ENCODE measurements at regions not wholly inside any gene's neighbourhood (a gene's known extent, or its start where the extent isn't known, plus 50 kb on each side); places are given as distances from the start of the nearest gene placed in this dataset.
"Not testable (repeated sequence)": the region's sequence is repeated elsewhere in the genome, so short reads cannot be mapped to it uniquely, and the experiment has no call there.

- FAIRE-seq: no peak
- no peak for DNase-seq (ENCODE audit: insufficient read length, low spot score)
These were observed 778.9 kb downstream of the TMTC2 start for GRCh38 chr12:83465632-83466031.

GRCh38 chr12:83462419-83462818 is 775.7 kb downstream of the TMTC2 start:
- FAIRE-seq (no peak), DNase-seq (ENCODE audit: insufficient read length, low spot score) (no peak)

GRCh38 chr12:83461336-83461935 is 774.7 kb downstream of the TMTC2 start:
- FAIRE-seq: no peak
- no peak for DNase-seq (ENCODE audit: insufficient read length, low spot score)

- FAIRE-seq: no peak
- DNase-seq (ENCODE audit: insufficient read length, low spot score): no peak
These were observed 764.5 kb downstream of the TMTC2 start for GRCh38 chr12:83451189-83451588.

DNA sequence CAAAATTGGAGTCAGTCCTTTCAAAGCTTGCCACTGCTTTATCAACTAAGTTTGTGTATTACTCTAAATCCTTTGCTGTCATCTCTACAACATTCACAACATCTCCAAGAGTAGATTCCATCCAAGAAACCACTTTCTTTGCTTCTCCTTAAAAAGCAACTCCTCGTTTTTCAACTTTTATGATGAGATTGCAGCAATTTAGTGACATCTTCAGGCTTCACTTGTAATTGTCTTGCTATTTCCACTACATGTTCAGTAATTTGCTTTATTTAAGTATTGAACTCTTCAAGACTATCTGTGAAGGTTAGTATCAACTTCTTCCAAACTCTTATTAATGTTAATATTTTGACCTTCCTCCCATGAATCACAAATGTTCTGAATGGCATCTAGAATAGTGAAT is 747.9 kb downstream of the TMTC2 start:
- FAIRE-seq (no peak), DNase-seq (ENCODE audit: insufficient read length, low spot score) (no peak)

GRCh38 chr12:83432176-83432719 is 745.5 kb downstream of the TMTC2 start:
- FAIRE-seq (no peak), DNase-seq (ENCODE audit: insufficient read length, low spot score) (no peak)

- DNase-seq (ENCODE audit: insufficient read length, low spot score); FAIRE-seq: not testable (repeated sequence)
These were observed 741.0 kb downstream of the TMTC2 start for GRCh38 chr12:83427586-83428136.

DNA sequence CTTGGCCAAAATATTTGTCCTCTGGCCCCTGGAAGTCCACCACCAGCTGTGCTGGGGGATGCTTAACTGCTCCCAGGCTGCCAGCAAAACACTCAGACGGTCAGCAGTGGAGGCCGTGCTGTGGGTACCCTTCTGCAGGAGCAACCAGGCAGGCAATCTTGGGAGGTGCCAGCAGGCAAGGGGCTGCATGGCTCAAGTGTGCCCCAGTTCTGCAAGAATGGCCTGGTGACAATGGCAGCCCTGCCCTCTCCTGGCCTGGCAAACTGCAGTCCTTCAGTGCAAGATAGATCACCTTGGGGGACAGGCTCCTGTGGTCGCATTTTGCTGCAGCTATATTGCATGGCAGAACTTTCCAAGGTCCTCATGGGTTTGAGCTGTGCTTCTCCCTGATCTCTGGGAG is 728.3 kb downstream of the TMTC2 start:
- FAIRE-seq (no peak), DNase-seq (ENCODE audit: insufficient read length, low spot score) (no peak)

- no peak for FAIRE-seq
- DNase-seq (ENCODE audit: insufficient read length, low spot score): no peak
These were observed 722.1 kb downstream of the TMTC2 start for GRCh38 chr12:83408851-83409250.

GRCh38 chr12:83408146-83408545 is 721.4 kb downstream of the TMTC2 start:
- FAIRE-seq: no peak
- DNase-seq (ENCODE audit: insufficient read length, low spot score): no peak

DNA sequence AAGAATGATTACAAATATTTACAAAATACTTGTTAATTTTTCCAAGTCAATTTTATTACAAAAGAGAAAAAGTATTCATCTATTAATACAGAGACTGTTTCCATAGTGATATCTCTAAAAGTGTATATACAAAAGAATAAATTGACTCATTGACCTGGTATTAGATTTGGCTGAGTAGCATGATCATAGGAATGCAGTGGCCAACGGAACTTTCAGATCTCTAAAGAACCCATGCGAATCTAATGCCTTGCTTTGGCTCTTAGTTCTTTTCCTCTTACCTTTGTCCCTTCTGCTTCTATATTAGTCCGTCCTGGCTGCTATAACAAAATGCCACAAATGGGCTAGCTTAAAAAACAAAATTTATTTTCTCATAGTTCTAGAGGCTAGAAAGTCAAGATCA is 717.8 kb downstream of the TMTC2 start:
- DNase-seq (ENCODE audit: insufficient read length, low spot score) (no peak), FAIRE-seq (no peak)

DNA sequence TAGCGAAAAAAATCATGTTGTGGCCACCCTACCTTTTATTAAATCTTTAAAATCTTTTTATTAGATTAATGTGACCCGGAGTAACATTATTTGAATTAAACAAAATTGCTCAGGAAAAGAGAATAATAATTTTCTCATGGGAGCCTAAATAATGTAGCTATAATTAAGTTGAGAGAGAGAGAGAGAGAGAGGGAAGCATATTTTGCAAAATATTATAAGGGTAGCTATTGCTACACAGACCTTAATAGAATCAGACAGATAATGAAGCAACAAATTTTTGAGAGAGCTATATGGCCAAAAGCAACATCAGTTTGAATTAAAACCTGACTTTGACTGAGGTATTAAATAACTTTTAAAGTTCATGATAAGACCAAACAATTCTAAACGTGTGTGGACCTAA is 703.5 kb downstream of the TMTC2 start:
- DNase-seq (ENCODE audit: insufficient read length, low spot score) (no peak), FAIRE-seq (no peak)

DNA sequence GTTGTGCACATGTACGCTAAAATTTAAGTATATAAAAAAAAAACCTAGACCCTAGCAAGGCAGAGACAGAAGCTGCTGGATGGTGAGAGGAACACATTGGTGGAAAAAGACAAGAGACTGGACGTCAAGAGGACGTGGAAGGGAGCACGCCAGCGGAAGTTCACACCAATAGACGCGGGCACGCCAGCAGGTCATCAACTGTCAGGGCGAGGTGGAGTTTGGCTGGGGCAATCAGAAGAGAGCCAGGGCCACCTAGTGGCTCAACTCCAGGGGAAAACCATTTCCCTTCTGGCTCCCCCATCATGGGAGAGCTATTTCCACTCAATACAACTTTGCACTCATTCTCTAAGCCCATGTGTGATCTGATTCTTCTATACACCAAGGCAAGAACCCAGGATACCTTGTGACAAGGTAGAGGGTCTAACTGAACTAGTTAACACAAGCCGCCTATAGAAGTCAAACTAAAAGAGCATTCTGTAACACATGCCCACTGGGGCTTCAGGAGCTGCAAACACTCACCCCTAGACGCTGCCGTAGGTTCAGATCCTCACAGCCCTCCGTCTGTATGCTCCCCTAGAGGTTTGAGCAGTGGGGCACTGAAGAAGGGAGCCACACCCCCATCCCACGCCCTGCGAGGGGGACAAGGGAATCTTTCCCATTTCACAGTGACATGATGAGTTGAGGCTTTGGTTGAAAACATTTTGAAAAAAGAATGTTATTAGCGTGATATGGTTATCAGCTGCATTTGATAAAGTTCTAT is 702.7 kb downstream of the TMTC2 start:
- no peak for FAIRE-seq
- DNase-seq (ENCODE audit: insufficient read length, low spot score): no peak

DNA sequence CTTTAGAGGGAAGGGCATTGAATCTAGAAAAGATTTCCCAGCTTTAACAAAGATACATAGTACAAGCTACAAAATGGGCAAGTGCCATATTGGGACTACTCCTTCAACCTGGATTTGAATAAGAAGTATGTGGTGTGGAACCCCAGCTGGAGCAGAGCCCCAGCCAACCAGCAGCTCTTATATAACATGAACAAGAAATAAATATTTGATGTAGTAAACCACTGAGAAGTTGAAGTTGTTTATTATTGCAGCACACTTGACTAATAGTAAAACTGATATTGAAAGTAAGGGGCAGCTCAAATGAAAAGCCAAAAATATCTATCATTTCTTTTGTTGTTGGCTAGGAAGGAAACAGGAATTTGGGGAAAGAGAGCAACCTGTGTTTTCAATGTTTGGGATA is 701.8 kb downstream of the TMTC2 start:
- DNase-seq (ENCODE audit: insufficient read length, low spot score): no peak
- no peak for FAIRE-seq

DNA sequence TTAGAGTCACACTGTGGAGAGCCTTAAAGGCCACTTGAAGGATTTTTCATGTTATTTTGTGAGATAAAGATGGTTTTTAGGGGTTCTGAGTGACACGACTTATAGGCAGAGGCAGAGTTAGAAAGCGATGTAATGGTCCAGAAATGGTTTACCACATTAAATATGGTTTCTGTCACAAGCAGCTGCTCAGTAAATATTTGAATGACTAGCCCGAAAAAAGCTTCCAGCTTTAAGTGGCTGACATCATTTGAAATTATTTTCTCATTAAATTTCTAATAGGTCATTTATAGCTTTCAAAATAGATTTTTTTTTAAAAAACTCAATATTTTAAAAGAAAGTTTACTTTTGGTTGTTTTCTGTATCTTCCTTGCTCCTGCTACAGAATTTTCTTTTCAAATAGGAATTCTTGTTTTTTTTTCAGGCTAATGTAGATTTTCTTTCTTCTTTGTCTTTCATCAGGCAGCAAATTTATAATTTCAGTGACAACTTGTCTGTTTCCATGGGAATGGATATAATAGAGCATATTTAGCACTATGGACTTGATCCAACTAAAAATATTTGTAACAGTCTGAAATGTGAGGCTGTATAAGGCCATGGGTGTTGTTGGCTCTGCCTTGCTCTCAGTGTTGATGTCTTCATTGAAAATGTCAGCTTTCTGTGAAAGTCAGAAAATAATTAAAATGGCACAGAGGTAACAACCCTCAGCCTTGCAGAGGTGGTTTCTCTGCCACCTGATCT is 700.0 kb downstream of the TMTC2 start:
- no peak for FAIRE-seq
- DNase-seq (ENCODE audit: insufficient read length, low spot score): no peak

DNA sequence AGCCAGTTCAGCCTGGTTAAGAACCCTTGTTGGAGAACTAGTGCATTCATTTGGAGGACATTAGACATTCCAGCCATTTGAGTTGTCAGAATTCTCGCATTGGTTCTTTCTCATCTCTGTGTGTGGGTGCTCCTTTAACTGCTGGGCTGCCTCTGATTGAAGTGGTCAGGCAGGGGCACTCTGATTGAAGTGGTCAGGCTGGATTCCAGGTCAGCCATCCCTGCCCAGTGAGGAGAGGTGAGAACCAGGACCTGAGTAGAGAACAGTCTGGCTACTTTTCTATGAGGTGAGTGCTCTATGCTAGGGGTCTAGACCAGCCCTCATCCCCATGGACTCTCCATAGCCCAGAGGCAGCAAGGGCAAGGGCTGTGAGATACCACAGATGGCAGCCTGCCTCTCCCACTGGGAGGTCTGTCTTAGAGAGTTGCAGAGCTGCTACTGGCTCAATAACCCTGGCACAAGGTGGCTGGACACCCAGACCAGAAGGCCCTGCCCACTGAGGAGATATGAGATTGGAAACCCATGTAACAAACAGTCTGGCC is 691.6 kb downstream of the TMTC2 start:
- DNase-seq (ENCODE audit: insufficient read length, low spot score) (no peak), FAIRE-seq (no peak)

GRCh38 chr12:83365317-83365716 is 678.6 kb downstream of the TMTC2 start:
- DNase-seq (ENCODE audit: insufficient read length, low spot score) (no peak), FAIRE-seq (no peak)

- DNase-seq (ENCODE audit: insufficient read length, low spot score) (no peak), FAIRE-seq (no peak)
These were observed 674.8 kb downstream of the TMTC2 start for GRCh38 chr12:83361475-83361874.

- FAIRE-seq: no peak
- DNase-seq (ENCODE audit: insufficient read length, low spot score): no peak
These were observed 674.4 kb downstream of the TMTC2 start for GRCh38 chr12:83361071-83361470.

GRCh38 chr12:83349907-83350611 is 663.4 kb downstream of the TMTC2 start:
- FAIRE-seq (no peak), DNase-seq (ENCODE audit: insufficient read length, low spot score) (no peak)
